Neural cell (in vitro differentiated cells): ENCODE measurements at regions not wholly inside any gene's neighbourhood (a gene's known extent, or its start where the extent isn't known, plus 50 kb on each side); places are given as distances from the start of the nearest gene placed in this dataset.

Experiments
- H2AFZ ChIP-seq: fragments of 200-600, 300-800 bp; sonication (generic), shearing (Covaris generic); 2 replicates; pipeline ENCODE4 v1.6.0; 2014; ENCODE audit warnings: low read depth, mild to moderate bottlenecking, antibody characterized with exemption, low read length, moderate library complexity
- H3F3A ChIP-seq: fragments of 200-600 bp; shearing (Covaris generic); 2 replicates; pipeline ENCODE4 v1.6.1; 2016; ENCODE audit warnings: mild to moderate bottlenecking, moderate library complexity, mixed read lengths, antibody characterized with exemption, low read length; ENCODE audit not compliant: insufficient read depth, poor library complexity, severe bottlenecking
- H3K27ac ChIP-seq: fragments of 200-600, 300-800 bp; sonication (generic), shearing (Covaris generic); 2 replicates; pipeline ENCODE4 v1.5.1; 2014; ENCODE audit warnings: mild to moderate bottlenecking, low read length, moderate library complexity
- H3K27me3 ChIP-seq: fragments of 300-800, 200-600 bp; sonication (generic), shearing (Covaris generic); 2 replicates; pipeline ENCODE4 v1.6.0; 2014; ENCODE audit warnings: mild to moderate bottlenecking, low read depth, low read length, moderate library complexity; ENCODE audit not compliant: insufficient read depth
- H3K36me3 ChIP-seq: fragments of 300-800, 200-600 bp; sonication (generic), shearing (Covaris generic); 2 replicates; pipeline ENCODE4 v1.5.1; 2014; ENCODE audit warnings: mild to moderate bottlenecking, antibody characterized with exemption, low read length, moderate library complexity; ENCODE audit not compliant: insufficient read depth
- H3K4me2 ChIP-seq: fragments of 300-800, 200-600 bp; sonication (generic), shearing (Covaris generic); 2 replicates; pipeline ENCODE4 v1.6.0; 2014; ENCODE audit warnings: mild to moderate bottlenecking, low read length
- H3K4me3 ChIP-seq: fragments of 300-800, 200-600 bp; sonication (generic), shearing (Covaris generic); 2 replicates; pipeline ENCODE4 v1.5.1; 2014; ENCODE audit warnings: mild to moderate bottlenecking, low read length, moderate library complexity
- H3K79me2 ChIP-seq: fragments of 200-600 bp; shearing (Covaris generic); replicated peaks from 2 replicates; pipeline ENCODE4 v1.6.0; 2014; ENCODE audit warnings: mild to moderate bottlenecking, low read length, moderate library complexity; ENCODE audit not compliant: insufficient read depth
- H3K9ac ChIP-seq: fragments of 300-800, 200-600 bp; sonication (generic), shearing (Covaris generic); 2 replicates; pipeline ENCODE4 v1.6.1; 2016; ENCODE audit warnings: mild to moderate bottlenecking, low read length, mixed read lengths
- H3K9me2 ChIP-seq: fragments of 200-600 bp; shearing (Covaris generic); 2 replicates; pipeline ENCODE4 v1.6.1; 2016; ENCODE audit warnings: mild to moderate bottlenecking, low read length, mixed read lengths; ENCODE audit not compliant: insufficient read depth
- H3K9me3 ChIP-seq: fragments of 200-600, 300-800 bp; sonication (generic), shearing (Covaris generic); 2 replicates; pipeline ENCODE4 v1.6.1; 2016; ENCODE audit warnings: mild to moderate bottlenecking, mixed run types, low read length, moderate library complexity, mixed read lengths
- H4K20me1 ChIP-seq: fragments of 200-600 bp; shearing (Covaris generic); 2 replicates; pipeline ENCODE4 v1.6.1; 2016; ENCODE audit warnings: mild to moderate bottlenecking, mixed run types; ENCODE audit not compliant: insufficient read depth
- EP300 ChIP-seq: fragments of 450-650 bp; conservative IDR thresholded peaks from 2 replicates; pipeline ENCODE4 v1.6.1; 2014; ENCODE audit warnings: antibody characterized with exemption, mild to moderate bottlenecking, moderate library complexity; ENCODE audit not compliant: poor library complexity, severe bottlenecking
- EZH2 ChIP-seq: fragments of 200-600, 300-800 bp; shearing (Covaris generic), sonication (generic); IDR thresholded peaks from 2 replicates; pipeline ENCODE4 v1.6.1; 2014; ENCODE audit warnings: antibody characterized with exemption, low read length, borderline replicate concordance, mild to moderate bottlenecking; ENCODE audit not compliant: insufficient read depth, poor library complexity, severe bottlenecking
- MXI1 ChIP-seq: fragments of 450-650 bp; conservative IDR thresholded peaks from 2 replicates; pipeline ENCODE4 v1.6.1; 2014; ENCODE audit warnings: antibody characterized with exemption, mild to moderate bottlenecking; ENCODE audit not compliant: poor library complexity, severe bottlenecking
- POLR2AphosphoS5 ChIP-seq: IDR thresholded peaks from 2 replicates; pipeline ENCODE4 v1.6.1; 2012
- RAD21 ChIP-seq: fragments of 450-650 bp; conservative IDR thresholded peaks from 2 replicates; pipeline ENCODE4 v1.6.1; 2014; ENCODE audit warnings: antibody characterized with exemption, mild to moderate bottlenecking, moderate library complexity
- SMC3 ChIP-seq: fragments of 450-650 bp; conservative IDR thresholded peaks from 2 replicates; pipeline ENCODE4 v1.6.1; 2014; ENCODE audit warnings: antibody characterized with exemption, mild to moderate bottlenecking, moderate library complexity; ENCODE audit not compliant: poor library complexity
- TAF1 ChIP-seq: IDR thresholded peaks from 2 replicates; pipeline ENCODE4 v1.6.1; 2012; ENCODE audit warnings: low read depth
- TF ChIP-seq, protein P1 (sequence below): fragments of 450-650 bp; IDR thresholded peaks from 2 replicates; pipeline ENCODE4 v1.5.1; 2014; ENCODE audit warnings: antibody characterized with exemption, mild to moderate bottlenecking, moderate library complexity; ENCODE audit not compliant: poor library complexity, severe bottlenecking
- TF ChIP-seq, protein P2 (sequence below): IDR thresholded peaks from 2 replicates; pipeline ENCODE4 v1.6.1; 2012; ENCODE audit warnings: borderline replicate concordance

DNA sequence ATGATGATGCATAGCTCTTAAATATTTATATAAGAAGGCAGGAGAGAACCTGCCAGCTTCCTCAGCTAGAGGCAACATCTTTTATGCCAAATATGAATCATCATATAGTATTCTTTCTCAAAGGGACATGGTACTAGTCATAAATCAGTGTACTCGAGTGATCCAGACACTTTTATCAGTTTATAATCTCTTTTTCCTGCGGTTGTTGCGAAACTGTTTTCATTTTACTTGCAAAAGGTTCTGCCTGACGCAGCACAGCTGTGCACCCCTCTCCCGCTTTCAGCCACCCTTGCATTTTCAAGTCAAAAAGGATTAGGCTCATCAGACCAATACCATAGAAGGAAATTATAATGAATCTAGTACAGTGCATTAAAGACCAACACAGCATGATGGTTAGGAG lies 332.3 kb upstream of the PRKCQ start:
- Histone ChIP-seq H4K20me1 (no peaks in the 10 kb centered on the region), H3F3A (no peaks in the 10 kb centered on the region), H3K36me3 (no peaks in the 10 kb centered on the region), H2AFZ (no peak overlapping the region), H3K27ac (no peak overlapping the region), H3K9me3 (no peaks in the 10 kb centered on the region), H3K9me2 (no peaks in the 10 kb centered on the region), H3K9ac (no peak overlapping the region), H3K4me3 (no peak overlapping the region), H3K79me2 (no peaks in the 10 kb centered on the region), H3K4me2 (no peak overlapping the region), H3K27me3 (no peaks in the 10 kb centered on the region)
- no peak for TF ChIP-seq EP300
- no peak for TF ChIP-seq TAF1
- no peak for TF ChIP-seq MXI1
- TF ChIP-seq, protein P1, sequence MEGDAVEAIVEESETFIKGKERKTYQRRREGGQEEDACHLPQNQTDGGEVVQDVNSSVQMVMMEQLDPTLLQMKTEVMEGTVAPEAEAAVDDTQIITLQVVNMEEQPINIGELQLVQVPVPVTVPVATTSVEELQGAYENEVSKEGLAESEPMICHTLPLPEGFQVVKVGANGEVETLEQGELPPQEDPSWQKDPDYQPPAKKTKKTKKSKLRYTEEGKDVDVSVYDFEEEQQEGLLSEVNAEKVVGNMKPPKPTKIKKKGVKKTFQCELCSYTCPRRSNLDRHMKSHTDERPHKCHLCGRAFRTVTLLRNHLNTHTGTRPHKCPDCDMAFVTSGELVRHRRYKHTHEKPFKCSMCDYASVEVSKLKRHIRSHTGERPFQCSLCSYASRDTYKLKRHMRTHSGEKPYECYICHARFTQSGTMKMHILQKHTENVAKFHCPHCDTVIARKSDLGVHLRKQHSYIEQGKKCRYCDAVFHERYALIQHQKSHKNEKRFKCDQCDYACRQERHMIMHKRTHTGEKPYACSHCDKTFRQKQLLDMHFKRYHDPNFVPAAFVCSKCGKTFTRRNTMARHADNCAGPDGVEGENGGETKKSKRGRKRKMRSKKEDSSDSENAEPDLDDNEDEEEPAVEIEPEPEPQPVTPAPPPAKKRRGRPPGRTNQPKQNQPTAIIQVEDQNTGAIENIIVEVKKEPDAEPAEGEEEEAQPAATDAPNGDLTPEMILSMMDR: no peak
- no peak for TF ChIP-seq SMC3
- no peak for TF ChIP-seq POLR2AphosphoS5
- no peak for TF ChIP-seq RAD21
- TF ChIP-seq, protein P2, sequence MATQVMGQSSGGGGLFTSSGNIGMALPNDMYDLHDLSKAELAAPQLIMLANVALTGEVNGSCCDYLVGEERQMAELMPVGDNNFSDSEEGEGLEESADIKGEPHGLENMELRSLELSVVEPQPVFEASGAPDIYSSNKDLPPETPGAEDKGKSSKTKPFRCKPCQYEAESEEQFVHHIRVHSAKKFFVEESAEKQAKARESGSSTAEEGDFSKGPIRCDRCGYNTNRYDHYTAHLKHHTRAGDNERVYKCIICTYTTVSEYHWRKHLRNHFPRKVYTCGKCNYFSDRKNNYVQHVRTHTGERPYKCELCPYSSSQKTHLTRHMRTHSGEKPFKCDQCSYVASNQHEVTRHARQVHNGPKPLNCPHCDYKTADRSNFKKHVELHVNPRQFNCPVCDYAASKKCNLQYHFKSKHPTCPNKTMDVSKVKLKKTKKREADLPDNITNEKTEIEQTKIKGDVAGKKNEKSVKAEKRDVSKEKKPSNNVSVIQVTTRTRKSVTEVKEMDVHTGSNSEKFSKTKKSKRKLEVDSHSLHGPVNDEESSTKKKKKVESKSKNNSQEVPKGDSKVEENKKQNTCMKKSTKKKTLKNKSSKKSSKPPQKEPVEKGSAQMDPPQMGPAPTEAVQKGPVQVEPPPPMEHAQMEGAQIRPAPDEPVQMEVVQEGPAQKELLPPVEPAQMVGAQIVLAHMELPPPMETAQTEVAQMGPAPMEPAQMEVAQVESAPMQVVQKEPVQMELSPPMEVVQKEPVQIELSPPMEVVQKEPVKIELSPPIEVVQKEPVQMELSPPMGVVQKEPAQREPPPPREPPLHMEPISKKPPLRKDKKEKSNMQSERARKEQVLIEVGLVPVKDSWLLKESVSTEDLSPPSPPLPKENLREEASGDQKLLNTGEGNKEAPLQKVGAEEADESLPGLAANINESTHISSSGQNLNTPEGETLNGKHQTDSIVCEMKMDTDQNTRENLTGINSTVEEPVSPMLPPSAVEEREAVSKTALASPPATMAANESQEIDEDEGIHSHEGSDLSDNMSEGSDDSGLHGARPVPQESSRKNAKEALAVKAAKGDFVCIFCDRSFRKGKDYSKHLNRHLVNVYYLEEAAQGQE: no peak
- TF ChIP-seq EZH2: no peak

DNA sequence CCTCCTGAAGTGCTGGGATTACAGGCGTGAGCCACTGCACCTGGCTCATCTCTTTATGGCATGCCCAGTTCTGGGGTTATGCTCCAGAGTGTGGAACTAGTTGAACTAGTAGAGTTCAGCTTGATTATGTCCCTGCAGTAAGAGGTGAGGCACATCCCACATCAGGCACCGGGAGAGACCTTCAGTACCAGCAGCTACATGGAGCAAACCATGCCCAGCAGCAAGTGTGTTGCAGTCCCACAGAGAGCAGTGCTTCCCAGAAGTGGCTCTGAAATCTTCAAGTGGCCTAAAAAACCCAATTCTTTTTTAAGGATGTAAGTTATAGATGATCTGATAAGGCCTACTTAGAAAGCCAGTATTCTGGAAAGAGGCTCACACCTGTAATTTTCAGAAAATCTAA lies 331.9 kb upstream of the PRKCQ start:
- Histone ChIP-seq H3K27me3 (no peaks in the 10 kb centered on the region), H3K27ac (no peak overlapping the region), H2AFZ (no peak overlapping the region), H3K9ac (no peak overlapping the region), H3K79me2 (no peaks in the 10 kb centered on the region), H3K36me3 (no peaks in the 10 kb centered on the region), H4K20me1 (no peaks in the 10 kb centered on the region), H3K4me3 (no peak overlapping the region), H3K4me2 (no peak overlapping the region), H3K9me2 (no peaks in the 10 kb centered on the region), H3F3A (no peaks in the 10 kb centered on the region), H3K9me3 (no peaks in the 10 kb centered on the region)
- TF ChIP-seq EZH2: no peak
- TF ChIP-seq, protein P2: no peak
